HUES48 (cell line): ENCODE measurements at regions not wholly inside any gene's neighbourhood (a gene's known extent, or its start where the extent isn't known, plus 50 kb on each side); places are given as distances from the start of the nearest gene placed in this dataset.

Experiments
- H3K27ac ChIP-seq: one replicate; pipeline ENCODE4 v1.7.0; 2013; ENCODE audit warnings: low read depth, low read length, inconsistent platforms
- H3K27me3 ChIP-seq: 2 replicates; pipeline ENCODE4 v1.6.1; 2013; ENCODE audit warnings: mild to moderate bottlenecking, low read length; ENCODE audit not compliant: control insufficient read depth, insufficient read depth
- H3K36me3 ChIP-seq: 2 replicates; pipeline ENCODE4 v1.6.1; 2013; ENCODE audit warnings: low read length; ENCODE audit not compliant: control insufficient read depth, insufficient read depth
- H3K4me1 ChIP-seq: 2 replicates; pipeline ENCODE4 v1.6.1; 2013; ENCODE audit warnings: mild to moderate bottlenecking, low read length; ENCODE audit not compliant: control insufficient read depth, insufficient read depth
- H3K4me3 ChIP-seq: 2 replicates; pipeline ENCODE4 v1.5.1; 2013; ENCODE audit warnings: mild to moderate bottlenecking, low read depth, low read length
- H3K9ac ChIP-seq: 2 replicates; pipeline ENCODE4 v1.6.1; 2013; ENCODE audit warnings: mild to moderate bottlenecking, low read depth, low read length, moderate library complexity
- H3K9me3 ChIP-seq: 2 replicates; pipeline ENCODE4 v1.6.1; 2013; ENCODE audit warnings: low read length; ENCODE audit not compliant: control insufficient read depth, insufficient read depth

DNA sequence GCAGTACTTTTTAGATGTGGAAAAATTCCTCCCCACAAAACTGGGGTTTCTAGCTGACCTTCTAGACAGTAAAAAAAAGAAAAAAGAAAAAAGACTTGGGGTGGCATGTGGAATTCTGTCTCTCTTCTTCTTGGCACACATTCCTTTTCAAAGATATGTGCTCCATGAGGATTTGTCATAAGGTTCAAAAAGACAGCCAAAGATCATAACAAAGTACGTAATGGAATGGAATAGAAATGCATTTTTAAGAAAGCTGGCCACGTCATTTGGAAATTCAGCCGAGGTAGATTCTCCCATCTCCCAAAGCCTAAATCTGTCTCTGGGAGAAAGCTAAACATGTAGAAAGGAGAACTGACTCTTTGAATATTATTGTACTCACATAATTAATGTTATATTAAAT is 381.3 kb upstream of the NFE2L3 start:
- H3K9ac ChIP-seq, result no peak overlapping the region
- no peaks in the 10 kb centered on the region for H3K4me1 ChIP-seq
- H3K4me3 ChIP-seq, result no peak overlapping the region
- H3K27ac ChIP-seq, result no peak overlapping the region
- H3K27me3 ChIP-seq, result no peaks in the 10 kb centered on the region
- H3K36me3 ChIP-seq, result no peaks in the 10 kb centered on the region
- H3K9me3 ChIP-seq, result no peaks in the 10 kb centered on the region

DNA sequence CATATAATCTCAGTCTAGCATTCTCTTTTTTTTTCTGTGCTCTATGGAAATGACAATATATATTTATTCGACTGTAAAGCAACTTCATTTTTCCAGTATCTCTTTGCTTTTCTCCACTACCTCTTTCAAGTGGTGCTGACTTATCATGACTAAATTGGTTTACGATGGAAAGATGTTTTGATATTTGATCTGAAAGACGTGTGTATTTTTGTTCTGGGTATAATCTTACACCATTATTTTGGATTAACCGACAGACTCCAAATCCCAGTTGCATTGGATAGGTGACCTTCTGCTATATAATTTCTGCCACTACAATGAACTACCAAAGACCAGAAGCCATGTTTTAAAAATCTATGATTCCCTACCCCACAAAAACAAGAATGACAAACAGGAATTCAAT is 380.5 kb upstream of the NFE2L3 start:
- H3K27me3 ChIP-seq, result no peaks in the 10 kb centered on the region
- no peak overlapping the region for H3K27ac ChIP-seq
- no peaks in the 10 kb centered on the region for H3K36me3 ChIP-seq
- H3K4me1 ChIP-seq, result no peaks in the 10 kb centered on the region
- H3K9me3 ChIP-seq, result no peaks in the 10 kb centered on the region
- H3K4me3 ChIP-seq, result no peak overlapping the region
- no peak overlapping the region for H3K9ac ChIP-seq

GRCh38 chr7:25772802-25773201 is 379.2 kb upstream of the NFE2L3 start:
- no peak overlapping the region for H3K9ac ChIP-seq
- no peak overlapping the region for H3K4me3 ChIP-seq
- no peaks in the 10 kb centered on the region for H3K4me1 ChIP-seq
- no peaks in the 10 kb centered on the region for H3K27me3 ChIP-seq
- H3K9me3 ChIP-seq, result no peaks in the 10 kb centered on the region
- H3K27ac ChIP-seq, result no peak overlapping the region
- H3K36me3 ChIP-seq, result no peaks in the 10 kb centered on the region

DNA sequence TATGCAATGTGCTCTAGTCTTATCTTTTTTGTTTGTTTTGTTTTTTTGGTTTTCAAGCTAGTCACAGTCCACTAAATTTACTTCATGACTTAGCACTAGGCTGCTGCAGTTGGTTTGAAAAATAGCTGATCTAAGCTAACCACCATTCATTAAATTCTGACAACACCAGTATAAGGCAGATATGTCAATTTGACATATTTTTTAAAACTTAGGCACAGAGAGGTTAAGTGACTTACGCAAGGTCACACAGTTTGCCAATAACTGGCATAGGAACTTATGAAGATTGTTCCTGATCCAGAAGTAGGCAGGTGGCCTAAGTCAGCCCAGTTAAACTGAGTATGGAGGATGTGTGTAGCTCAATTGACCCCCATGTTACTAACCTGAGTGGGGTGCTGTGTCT is 377.3 kb upstream of the NFE2L3 start:
- no peaks in the 10 kb centered on the region for H3K4me1 ChIP-seq
- H3K27me3 ChIP-seq, result no peaks in the 10 kb centered on the region
- H3K27ac ChIP-seq, result no peak overlapping the region
- no peak overlapping the region for H3K4me3 ChIP-seq
- no peaks in the 10 kb centered on the region for H3K9me3 ChIP-seq
- H3K36me3 ChIP-seq, result no peaks in the 10 kb centered on the region
- no peak overlapping the region for H3K9ac ChIP-seq

GRCh38 chr7:25775570-25775969 is 376.4 kb upstream of the NFE2L3 start:
- no peaks in the 10 kb centered on the region for H3K36me3 ChIP-seq
- H3K9ac ChIP-seq, result no peak overlapping the region
- no peak overlapping the region for H3K27ac ChIP-seq
- no peaks in the 10 kb centered on the region for H3K9me3 ChIP-seq
- no peaks in the 10 kb centered on the region for H3K27me3 ChIP-seq
- H3K4me1 ChIP-seq, result no peaks in the 10 kb centered on the region
- H3K4me3 ChIP-seq, result no peak overlapping the region

GRCh38 chr7:25775999-25776743 is 375.8 kb upstream of the NFE2L3 start:
- Histone ChIP-seq H3K9me3 (no peaks in the 10 kb centered on the region), H3K36me3 (no peaks in the 10 kb centered on the region), H3K27ac (no peak overlapping the region), H3K4me3 (no peak overlapping the region), H3K27me3 (no peaks in the 10 kb centered on the region), H3K9ac (no peak overlapping the region), H3K4me1 (no peaks in the 10 kb centered on the region)

GRCh38 chr7:25776744-25777123 is 375.3 kb upstream of the NFE2L3 start:
- H3K9ac ChIP-seq, result no peak overlapping the region
- H3K4me3 ChIP-seq, result no peak overlapping the region
- H3K27ac ChIP-seq, result no peak overlapping the region
- no peaks in the 10 kb centered on the region for H3K4me1 ChIP-seq
- no peaks in the 10 kb centered on the region for H3K27me3 ChIP-seq
- no peaks in the 10 kb centered on the region for H3K36me3 ChIP-seq
- no peaks in the 10 kb centered on the region for H3K9me3 ChIP-seq

DNA sequence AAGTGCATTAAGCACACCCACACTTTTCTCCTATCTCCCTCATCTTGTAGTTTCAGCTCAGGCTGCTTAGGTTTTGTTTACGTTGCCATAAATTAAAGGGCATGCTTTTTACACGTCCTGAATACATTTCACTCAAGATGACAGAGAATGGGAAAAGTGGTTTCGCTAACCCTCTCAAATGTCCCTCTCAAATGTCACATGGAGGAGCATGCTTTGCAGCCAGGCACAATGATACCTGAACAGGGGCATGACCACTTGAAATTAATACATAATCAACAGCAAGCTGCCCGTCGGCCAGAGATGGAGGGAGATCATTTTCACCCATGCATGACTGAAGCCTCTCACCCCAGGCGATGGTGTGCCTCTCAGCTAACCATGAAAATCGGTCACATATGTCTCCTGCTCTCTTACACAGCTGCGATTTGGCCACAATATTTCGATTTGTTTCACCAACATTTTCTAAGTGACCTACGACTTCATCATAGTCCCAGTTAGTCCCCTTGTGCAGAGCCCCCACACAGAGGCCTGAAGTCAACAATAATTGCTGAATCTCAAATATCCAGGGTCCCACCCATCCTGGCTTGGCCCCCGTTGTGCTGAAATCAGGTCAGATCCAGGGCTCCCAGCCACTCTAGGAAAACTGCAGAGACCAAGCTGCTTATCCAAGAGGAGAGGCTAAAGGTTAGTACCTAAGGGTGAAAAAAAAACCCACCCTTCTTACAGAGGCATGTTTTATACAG is 373.9 kb upstream of the NFE2L3 start:
- Histone ChIP-seq H3K27me3 (no peaks in the 10 kb centered on the region), H3K4me3 (no peak overlapping the region), H3K9ac (no peak overlapping the region), H3K9me3 (no peaks in the 10 kb centered on the region), H3K4me1 (no peaks in the 10 kb centered on the region), H3K36me3 (no peaks in the 10 kb centered on the region), H3K27ac (no peak overlapping the region)

DNA sequence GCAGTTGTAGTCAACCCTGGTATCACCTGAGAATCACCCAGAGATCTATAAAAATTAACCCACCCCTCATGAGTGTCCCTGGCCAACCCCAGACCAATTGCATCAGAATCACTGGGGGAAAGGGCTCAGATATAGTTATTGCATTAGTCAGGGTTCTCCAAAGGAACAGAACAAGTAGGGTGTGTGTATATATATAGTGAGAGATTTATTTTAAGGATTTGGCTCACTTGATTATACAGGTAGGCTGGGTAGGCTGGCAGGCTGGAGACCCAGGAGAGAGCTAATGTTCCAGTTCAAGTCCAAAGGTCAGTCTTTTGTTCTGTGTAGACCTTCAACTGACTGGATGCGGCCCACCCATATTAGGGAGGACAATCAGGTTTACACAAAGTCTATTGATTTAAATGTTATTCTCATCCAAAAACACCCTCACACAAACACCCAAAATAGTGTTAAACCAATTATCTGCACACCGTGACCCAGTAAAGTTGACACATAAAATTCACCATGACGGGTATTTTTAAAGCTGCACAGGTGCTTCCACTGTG is 372.9 kb upstream of the NFE2L3 start:
- Histone ChIP-seq H3K4me3 (no peak overlapping the region), H3K27ac (no peak overlapping the region), H3K27me3 (no peaks in the 10 kb centered on the region), H3K4me1 (no peaks in the 10 kb centered on the region), H3K9me3 (no peaks in the 10 kb centered on the region), H3K9ac (no peak overlapping the region), H3K36me3 (no peaks in the 10 kb centered on the region)

DNA sequence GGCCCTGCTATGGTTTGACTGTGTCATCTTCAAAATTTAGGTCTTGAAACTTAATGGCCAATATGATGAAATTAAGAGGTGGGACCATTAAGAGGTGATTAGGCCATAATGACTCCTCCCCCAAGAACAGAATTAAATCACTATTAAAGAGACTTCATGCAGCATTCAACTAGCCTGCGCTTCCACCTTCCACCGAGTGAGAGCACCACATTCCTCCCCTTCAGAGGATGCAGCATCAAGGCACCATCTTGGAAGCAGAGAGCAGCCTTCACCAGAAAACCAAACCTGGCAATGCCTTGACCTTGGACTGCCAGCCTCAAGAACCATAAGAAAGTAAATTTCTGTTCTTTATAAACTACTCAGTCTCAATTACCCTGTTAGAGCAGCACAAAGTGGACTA is 371.1 kb upstream of the NFE2L3 start:
- Histone ChIP-seq H3K27me3 (no peaks in the 10 kb centered on the region), H3K4me3 (no peak overlapping the region), H3K9me3 (no peaks in the 10 kb centered on the region), H3K9ac (no peak overlapping the region), H3K36me3 (no peaks in the 10 kb centered on the region), H3K27ac (no peak overlapping the region), H3K4me1 (no peaks in the 10 kb centered on the region)

DNA sequence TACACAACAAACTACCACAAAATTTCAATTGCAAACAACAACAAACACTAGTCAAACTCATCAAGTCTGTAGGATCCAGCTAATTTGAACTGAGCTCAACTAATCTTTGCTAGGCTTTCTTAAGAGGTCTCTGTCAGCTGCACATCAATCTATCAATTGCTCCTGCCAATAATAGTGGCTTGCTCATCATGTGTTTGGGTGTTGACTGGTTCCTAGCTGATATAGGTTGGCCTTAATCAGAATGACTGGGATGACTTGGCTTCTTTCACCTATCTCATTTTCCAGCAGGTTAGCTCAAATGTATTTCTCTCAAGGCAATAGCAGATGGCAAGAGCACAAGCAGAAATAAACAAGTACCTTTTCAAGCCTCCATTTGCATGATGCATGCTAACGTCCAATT is 370.3 kb upstream of the NFE2L3 start:
- Histone ChIP-seq H3K4me1 (no peaks in the 10 kb centered on the region), H3K27me3 (no peaks in the 10 kb centered on the region), H3K9ac (no peak overlapping the region), H3K4me3 (no peak overlapping the region), H3K36me3 (no peaks in the 10 kb centered on the region), H3K27ac (no peak overlapping the region), H3K9me3 (no peaks in the 10 kb centered on the region)
